Ovary (tissue), 7 donors: ENCODE measurements at regions not wholly inside any gene's neighbourhood (a gene's known extent, or its start where the extent isn't known, plus 50 kb on each side); places are given as distances from the start of the nearest gene placed in this dataset.
"Not testable (repeated sequence)": the region's sequence is repeated elsewhere in the genome, so short reads cannot be mapped to it uniquely, and the experiment has no call there.

ENCODE experiments used
- DNase-seq, 5 donors: peaks; one replicate each; pipeline ENCODE4 v3.0.0-alpha.2; 2019 to 2020
- H3K27ac ChIP-seq, 2 donors: fragments of 200-600 bp; one replicate each; pipeline versions ENCODE4 v1.5.1 to v1.8.0; 2019 to 2022
- H3K27me3 ChIP-seq: fragments of 200-600 bp; one replicate; pipeline ENCODE4 v1.8.0; 2022
- H3K36me3 ChIP-seq: fragments of 200-600 bp; sonication (generic); one replicate; pipeline ENCODE4 v1.5.1; 2019
- H3K4me1 ChIP-seq: one replicate; pipeline ENCODE4 v1.8.1; 2013; ENCODE audit warnings: mild to moderate bottlenecking, moderate library complexity; ENCODE audit not compliant: insufficient read depth
- H3K4me3 ChIP-seq: fragments of 200-600 bp; sonication (generic); one replicate; pipeline ENCODE4 v1.5.1; 2017
- H3K9me3 ChIP-seq, 2 donors: fragments of 200-600 bp in 1 of 2; sonication (generic) in 1 of 2; one replicate each; pipeline versions ENCODE4 v1.5.1 to v1.8.1; 2013 to 2019; ENCODE audit warnings: mild to moderate bottlenecking in 1 of 2, moderate library complexity in 1 of 2
- EP300 ChIP-seq: sonication (generic); formaldehyde crosslinking; IDR thresholded peaks from one replicate; pipeline ENCODE4 v1.6.1; 2017; ENCODE audit warnings: antibody characterized with exemption
- POLR2A ChIP-seq: fragments of 450-650 bp; IDR thresholded peaks from one replicate; pipeline ENCODE4 v1.6.1; 2017; ENCODE audit warnings: antibody characterized with exemption, mild to moderate bottlenecking, moderate library complexity
- WGBS, 3 donors: extraction: QIAGEN DNeasy Blood & Tissue Kit in 1 of 3; methylation state at CpG; one replicate each; pipeline versions ENCODE4 v1.1.5 to v1.1.7; 2013 to 2017; 5-methylcytosine and 5-hydroxymethylcytosine counted together
- intact Hi-C, 4 donors: fragments of 100-400 bp; cut with DNase I; formaldehyde crosslinking; loops; one replicate each; pipeline versions ENCODE4 v1.11.0 to v1.15.1; 2022 to 2023
- TF ChIP-seq, protein P1 (sequence below), 3 donors: fragments of 450-650 bp in 2 of 3; fragments of 200-600 bp in 1 of 3; IDR thresholded peaks; one replicate each; pipeline versions ENCODE4 v1.5.1 to v1.8.0; 2016 to 2022; ENCODE audit warnings: antibody characterized with exemption in 3 of 3, mild to moderate bottlenecking in 1 of 3
- donor health status: DM: no; HTN: no; CAD: no; lungs with moderate emphysema.
- donor health status: DM: no; HTN: no; CAD: no.
- donor health status: Bipolar disorder and iron deficiency.
- donor health status: DM: no; HTN: no; CAD: no.
- donor health status: DM: yes; HTN: yes; CAD: no.

- Histone ChIP-seq H3K27me3 (no peaks in the 10 kb centered on the region), H3K9me3 (no peaks in the 10 kb centered on the region), H3K36me3 (no peaks in the 10 kb centered on the region), H3K4me3 (no peak overlapping the region), H3K4me1 (no peaks in the 10 kb centered on the region), H3K27ac (no peak overlapping the region)
- intact Hi-C loops = no loop called here
- no peak for DNase-seq
- TF ChIP-seq, protein P1, sequence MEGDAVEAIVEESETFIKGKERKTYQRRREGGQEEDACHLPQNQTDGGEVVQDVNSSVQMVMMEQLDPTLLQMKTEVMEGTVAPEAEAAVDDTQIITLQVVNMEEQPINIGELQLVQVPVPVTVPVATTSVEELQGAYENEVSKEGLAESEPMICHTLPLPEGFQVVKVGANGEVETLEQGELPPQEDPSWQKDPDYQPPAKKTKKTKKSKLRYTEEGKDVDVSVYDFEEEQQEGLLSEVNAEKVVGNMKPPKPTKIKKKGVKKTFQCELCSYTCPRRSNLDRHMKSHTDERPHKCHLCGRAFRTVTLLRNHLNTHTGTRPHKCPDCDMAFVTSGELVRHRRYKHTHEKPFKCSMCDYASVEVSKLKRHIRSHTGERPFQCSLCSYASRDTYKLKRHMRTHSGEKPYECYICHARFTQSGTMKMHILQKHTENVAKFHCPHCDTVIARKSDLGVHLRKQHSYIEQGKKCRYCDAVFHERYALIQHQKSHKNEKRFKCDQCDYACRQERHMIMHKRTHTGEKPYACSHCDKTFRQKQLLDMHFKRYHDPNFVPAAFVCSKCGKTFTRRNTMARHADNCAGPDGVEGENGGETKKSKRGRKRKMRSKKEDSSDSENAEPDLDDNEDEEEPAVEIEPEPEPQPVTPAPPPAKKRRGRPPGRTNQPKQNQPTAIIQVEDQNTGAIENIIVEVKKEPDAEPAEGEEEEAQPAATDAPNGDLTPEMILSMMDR (IDR thresholded peaks at IDR 0.05) = no peak
- no peak for TF ChIP-seq POLR2A
- no peak for TF ChIP-seq EP300
- WGBS, 3 donors = 89 to 96% (median 93%) methylated on average over 1 of the region's 1 CpG
These were observed 1137.0 kb downstream of the HACE1 start for GRCh38 chr6:103722683-103723082.

DNA sequence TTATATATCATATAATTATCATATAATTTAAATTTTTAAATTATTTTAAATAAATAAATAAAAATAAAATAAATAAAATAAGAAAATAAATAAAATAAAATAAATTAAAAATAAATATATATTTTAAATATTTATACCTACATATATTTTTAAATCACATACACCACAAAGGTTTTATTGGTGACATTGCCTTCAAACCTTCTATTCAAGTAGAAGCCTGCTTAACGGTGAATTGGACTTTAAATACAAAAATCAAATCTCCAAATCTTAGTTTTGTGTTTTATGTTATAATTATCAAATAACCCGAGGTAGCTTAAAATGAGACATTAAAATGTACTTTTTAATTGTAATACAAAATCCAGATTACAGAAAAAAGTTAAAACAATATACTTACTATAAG, 1137.8 kb downstream of the HACE1 start:
- no peaks in the 10 kb centered on the region for H3K9me3 ChIP-seq
- no peak overlapping the region for H3K27ac ChIP-seq
- no peak for DNase-seq
- 79 to 88% (median 85%) methylated on average over 2 of the region's 2 CpGs for WGBS, 3 donors
- H3K4me1 ChIP-seq = no peaks in the 10 kb centered on the region
- TF ChIP-seq, protein P1 (IDR thresholded peaks at IDR 0.05) = no peak
- TF ChIP-seq EP300 = no peak
- no peak for TF ChIP-seq POLR2A
- no peaks in the 10 kb centered on the region for H3K27me3 ChIP-seq
- intact Hi-C loops = no loop called here
- no peaks in the 10 kb centered on the region for H3K36me3 ChIP-seq
- no peak overlapping the region for H3K4me3 ChIP-seq

DNA sequence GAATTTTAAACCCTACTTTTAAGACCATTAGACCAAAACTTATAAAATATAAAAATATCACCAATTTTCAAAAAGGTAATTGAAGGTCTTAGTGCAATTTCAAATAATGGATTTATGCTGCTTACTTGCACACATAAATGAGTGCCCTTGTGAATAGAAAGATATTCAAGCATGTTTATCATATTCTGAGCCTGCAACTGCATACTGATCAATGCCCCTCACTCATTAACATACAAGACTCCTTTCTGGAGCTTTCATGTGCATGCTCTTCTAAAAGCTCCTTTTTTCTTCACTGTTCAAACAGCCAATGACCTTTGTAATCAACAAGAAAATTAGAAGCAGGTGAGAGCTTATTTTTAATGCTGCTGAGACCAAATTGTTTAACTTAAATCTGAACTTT, 1139.3 kb downstream of the HACE1 start:
- H3K27me3 ChIP-seq = no peaks in the 10 kb centered on the region
- no peak overlapping the region for H3K27ac ChIP-seq
- no peak for DNase-seq
- H3K4me3 ChIP-seq = no peak overlapping the region
- no peaks in the 10 kb centered on the region for H3K36me3 ChIP-seq
- intact Hi-C loops = no loop called here
- TF ChIP-seq, protein P1 (IDR thresholded peaks at IDR 0.05) = no peak
- TF ChIP-seq EP300 = no peak
- no peak for TF ChIP-seq POLR2A
- no peaks in the 10 kb centered on the region for H3K4me1 ChIP-seq
- H3K9me3 ChIP-seq = no peaks in the 10 kb centered on the region

- Histone ChIP-seq H3K4me1 (no peaks in the 10 kb centered on the region), H3K9me3 (no peaks in the 10 kb centered on the region), H3K4me3 (no peak overlapping the region), H3K36me3 (no peaks in the 10 kb centered on the region), H3K27ac (no peak overlapping the region), H3K27me3 (no peaks in the 10 kb centered on the region)
- DNase-seq = no peak
- TF ChIP-seq, protein P1 (IDR thresholded peaks at IDR 0.05) = no peak
- TF ChIP-seq POLR2A = no peak
- TF ChIP-seq EP300 = no peak
- intact Hi-C loops = no loop called here
These were observed 1140.2 kb downstream of the HACE1 start for GRCh38 chr6:103719545-103719944.

DNA sequence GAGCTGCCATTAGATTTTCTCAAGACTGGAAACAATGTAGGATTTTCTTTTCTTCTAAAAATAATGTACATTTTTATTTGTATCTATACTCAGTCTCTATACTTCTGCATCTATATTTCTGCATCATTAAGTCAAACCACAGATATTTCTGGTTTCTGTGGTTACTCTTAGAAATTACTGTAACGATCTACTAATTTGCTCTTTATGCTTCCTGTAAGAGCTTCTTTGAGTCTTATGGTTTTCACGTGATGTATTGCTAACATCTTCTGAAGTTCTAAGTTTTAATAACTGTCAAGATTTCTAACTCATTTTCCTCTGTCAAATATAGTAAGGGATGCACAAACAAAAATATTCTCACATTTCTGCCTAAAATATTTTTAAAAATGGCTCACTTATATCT, 1144.5 kb downstream of the HACE1 start:
- Histone ChIP-seq H3K36me3 (no peaks in the 10 kb centered on the region), H3K27ac (no peak overlapping the region), H3K4me3 (no peak overlapping the region), H3K27me3 (no peaks in the 10 kb centered on the region), H3K9me3 (no peaks in the 10 kb centered on the region), H3K4me1 (no peaks in the 10 kb centered on the region)
- intact Hi-C loops = no loop called here
- no peak for DNase-seq
- 79 to 89% (median 82%) methylated on average over 2 of the region's 2 CpGs for whole genome bisulfite sequencing, 3 donors
- TF ChIP-seq POLR2A = no peak
- TF ChIP-seq EP300 = no peak

DNA sequence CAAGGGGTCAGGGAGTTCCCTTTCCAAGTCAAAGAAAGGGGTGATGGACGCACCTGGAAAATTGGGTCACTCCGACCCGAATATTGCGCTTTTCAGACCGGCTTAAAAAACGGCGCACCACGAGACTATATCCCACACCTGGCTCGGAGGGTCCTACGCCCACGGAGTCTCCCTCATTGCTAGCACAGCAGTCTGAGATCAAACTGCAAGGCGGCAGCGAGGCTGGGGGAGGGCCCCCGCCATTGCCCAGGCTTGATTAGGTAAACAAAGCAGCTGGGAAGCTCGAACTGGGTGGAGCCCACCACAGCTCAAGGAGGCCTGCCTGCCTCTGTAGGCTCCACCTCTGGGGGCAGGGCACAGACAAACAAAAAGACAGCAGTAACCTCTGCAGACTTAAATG, 1150.5 kb downstream of the HACE1 start:
- H3K9me3 ChIP-seq, H3K27ac ChIP-seq, H3K36me3 ChIP-seq, intact Hi-C loops, H3K4me1 ChIP-seq, H3K4me3 ChIP-seq, DNase-seq, H3K27me3 ChIP-seq: not testable (repeated sequence)
- 87 to 91% (median 91%) methylated on average over 15 of the region's 15 CpGs for WGBS, 3 donors
